ENCODE measurements at regions not wholly inside any gene's neighbourhood (a gene's known extent, or its start where the extent isn't known, plus 50 kb on each side); places are given as distances from the start of the nearest gene placed in this dataset.

GRCh38 chr9:115972362-115972761, 181.2 kb upstream of the PAPPA start:
- Histone ChIP-seq H2AFZ (ENCODE audit: low read depth) (no peak overlapping the region), H3K9me3 (no peaks in the 10 kb centered on the region), H3F3A (replicated peaks; ENCODE audit: insufficient read depth) (peaks cover 6% of the 10 kb centered on the region), H3K4me1 (ENCODE audit: control insufficient read depth in 1 of 2, insufficient read depth in 2 of 2, low read depth in 1 of 2, low read length in 1 of 2) (peaks cover 0 to 9% of the 10 kb centered on the region in 2 experiments; a peak in 2 of 4 replicates), H3K9me2 (no peaks in the 10 kb centered on the region), H3K4me2 (no peak overlapping the region), H3K27ac (ENCODE audit: low read depth in 2 of 2, low read length in 1 of 2) (peak overlapping the region; percentile 39 to 47; a peak in 3 of 4 replicates), H3K36me3 (replicated peaks in 1 of 2; ENCODE audit: control insufficient read depth in 1 of 2, insufficient read depth in 2 of 2, low read length in 1 of 2) (no peaks in the 10 kb centered on the region), H3K27me3 (ENCODE audit: insufficient read depth) (no peaks in the 10 kb centered on the region), H3K4me3 (ENCODE audit: low read depth in 2 of 2, low read length in 1 of 2) (no peak overlapping the region), H3K79me2 (ENCODE audit: insufficient read depth) (no peaks in the 10 kb centered on the region), H3K9ac (no peak overlapping the region), H4K20me1 (ENCODE audit: insufficient read depth) (no peaks in the 10 kb centered on the region)
- ChIA-PET POLR2A (no interaction called here), CTCF (no interaction called here)
- no peak for DNase-seq
- TF ChIP-seq FOSL2 (IDR thresholded peaks at IDR 0.05; ENCODE audit: borderline replicate concordance, low read depth) (no peak), NRF1 (IDR thresholded peaks at IDR 0.05; ENCODE audit: low read depth, low read length) (no peak), USF2 (IDR thresholded peaks at IDR 0.05; ENCODE audit: borderline replicate concordance, low read depth, low read length) (no peak), SMC3 (IDR thresholded peaks at IDR 0.05; ENCODE audit: low read depth, low read length) (no peak), RXRA (IDR thresholded peaks at IDR 0.05; ENCODE audit: borderline replicate concordance, low read depth) (no peak), REST (IDR thresholded peaks at IDR 0.05; ENCODE audit: low read depth, low read length) (no peak), EP300 (IDR thresholded peaks at IDR 0.05; ENCODE audit: borderline replicate concordance in 1 of 2, low read depth in 1 of 2, low read length in 1 of 2) (no peak), MEF2A (IDR thresholded peaks at IDR 0.05; ENCODE audit: borderline replicate concordance, low read depth) (no peak), POLR2AphosphoS5 (IDR thresholded peaks at IDR 0.05; ENCODE audit: low read depth, low read length) (no peak), IRF3 (IDR thresholded peaks at IDR 0.05; ENCODE audit: low read depth, low read length) (no peak), USF1 (IDR thresholded peaks at IDR 0.05; ENCODE audit: borderline replicate concordance, low read depth) (no peak), ZBTB33 (IDR thresholded peaks at IDR 0.05; ENCODE audit: borderline replicate concordance, low read depth) (no peak), RCOR1 (IDR thresholded peaks at IDR 0.05; ENCODE audit: low read length) (no peak), RAD21 (IDR thresholded peaks at IDR 0.05; ENCODE audit: low read length) (no peak), SIN3A (IDR thresholded peaks at IDR 0.05; ENCODE audit: borderline replicate concordance, low read depth, low read length) (no peak), YY1 (IDR thresholded peaks at IDR 0.05; ENCODE audit: low read depth) (no peak), FOXJ3 (CRISPR knock-in tag; IDR thresholded peaks at IDR 0.05) (no peak), TCF12 (IDR thresholded peaks at IDR 0.05) (no peak)

All from SK-N-SH (cell line).